HL-60 (cell line): ENCODE measurements at regions not wholly inside any gene's neighbourhood (a gene's known extent, or its start where the extent isn't known, plus 50 kb on each side); places are given as distances from the start of the nearest gene placed in this dataset.

Experiments
- POLR2AphosphoS5 ChIP-seq: IDR thresholded peaks from 2 replicates; pipeline ENCODE4 v1.6.1; 2012; ENCODE audit warnings: low read depth
- REST ChIP-seq: IDR thresholded peaks from 2 replicates; pipeline ENCODE4 v1.6.1; 2012; ENCODE audit warnings: low read depth; ENCODE audit not compliant: insufficient replicate concordance
- TF ChIP-seq, protein P1 (sequence below): IDR thresholded peaks from one replicate; pipeline ENCODE4 v1.5.1; 2011; ENCODE audit warnings: low read length, control low read depth, inconsistent platforms; ENCODE audit not compliant: insufficient read depth

DNA sequence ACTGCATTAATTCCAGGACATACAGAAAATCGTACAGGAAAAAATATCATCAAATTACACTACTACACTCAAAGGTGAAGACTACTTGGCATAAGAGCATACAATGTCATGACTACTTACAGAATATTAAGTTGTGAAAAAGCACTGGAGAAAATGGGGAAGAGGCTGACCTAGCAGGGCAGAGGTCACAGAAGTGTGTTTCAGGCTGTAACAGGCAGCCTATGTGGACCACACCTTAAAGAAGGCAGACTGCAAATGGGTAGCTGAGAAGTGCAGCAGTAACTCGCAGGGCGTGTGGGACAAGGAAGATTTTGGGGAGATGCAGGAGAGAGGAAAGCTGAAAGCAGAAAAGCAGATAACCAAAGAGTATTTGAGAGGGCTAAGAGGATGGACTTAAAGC, 167.0 kb upstream of the PIK3R1 start:
- TF ChIP-seq, protein P1, sequence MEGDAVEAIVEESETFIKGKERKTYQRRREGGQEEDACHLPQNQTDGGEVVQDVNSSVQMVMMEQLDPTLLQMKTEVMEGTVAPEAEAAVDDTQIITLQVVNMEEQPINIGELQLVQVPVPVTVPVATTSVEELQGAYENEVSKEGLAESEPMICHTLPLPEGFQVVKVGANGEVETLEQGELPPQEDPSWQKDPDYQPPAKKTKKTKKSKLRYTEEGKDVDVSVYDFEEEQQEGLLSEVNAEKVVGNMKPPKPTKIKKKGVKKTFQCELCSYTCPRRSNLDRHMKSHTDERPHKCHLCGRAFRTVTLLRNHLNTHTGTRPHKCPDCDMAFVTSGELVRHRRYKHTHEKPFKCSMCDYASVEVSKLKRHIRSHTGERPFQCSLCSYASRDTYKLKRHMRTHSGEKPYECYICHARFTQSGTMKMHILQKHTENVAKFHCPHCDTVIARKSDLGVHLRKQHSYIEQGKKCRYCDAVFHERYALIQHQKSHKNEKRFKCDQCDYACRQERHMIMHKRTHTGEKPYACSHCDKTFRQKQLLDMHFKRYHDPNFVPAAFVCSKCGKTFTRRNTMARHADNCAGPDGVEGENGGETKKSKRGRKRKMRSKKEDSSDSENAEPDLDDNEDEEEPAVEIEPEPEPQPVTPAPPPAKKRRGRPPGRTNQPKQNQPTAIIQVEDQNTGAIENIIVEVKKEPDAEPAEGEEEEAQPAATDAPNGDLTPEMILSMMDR = no peak
- TF ChIP-seq REST (no peak), POLR2AphosphoS5 (no peak)
